ENCODE measurements at regions not wholly inside any gene's neighbourhood (a gene's known extent, or its start where the extent isn't known, plus 50 kb on each side); places are given as distances from the start of the nearest gene placed in this dataset.
A peak's percentile ranks its signal among the peaks of the same experiment; 100 is the strongest.

- no peak for ATAC-seq
- DNase-seq: no peak
- no peak for TF ChIP-seq CTCF (IDR thresholded peaks at IDR 0.05)
- Histone ChIP-seq H3K27me3 (no peaks in the 10 kb centered on the region), H3K9me3 (peaks cover 0 to 18% (median 0%) of the 10 kb centered on the region in 11 donors), H3K4me3 (no peak overlapping the region), H3K4me1 (peaks cover 0 to 10% (median 0%) of the 10 kb centered on the region in 9 donors), H3K36me3 (no peaks in the 10 kb centered on the region), H3K27ac (no peak overlapping the region)
- WGBS, 2 donors: 96 to 98% methylated on average over 2 of the region's 2 CpGs
- intact Hi-C loops (cut with DNase I): no loop called here
Measured at GRCh38 chr11:110974731-110975130, 262.5 kb upstream of the ARHGAP20 start.

GRCh38 chr11:110973401-110973980 is 261.3 kb upstream of the ARHGAP20 start:
- intact Hi-C loops (cut with DNase I): no loop called here
- Histone ChIP-seq H3K36me3 (no peaks in the 10 kb centered on the region), H3K27ac (no peak overlapping the region), H3K27me3 (no peaks in the 10 kb centered on the region), H3K4me3 (no peak overlapping the region), H3K9me3 (peaks cover 0 to 6% (median 0%) of the 10 kb centered on the region in 11 donors), H3K4me1 (peaks cover 0 to 10% (median 0%) of the 10 kb centered on the region in 9 donors)
- 46 to 48% methylated on average over 2 of the region's 2 CpGs for WGBS, 2 donors
- DNase-seq (no peak), ATAC-seq (no peak)
- TF ChIP-seq CTCF (IDR thresholded peaks at IDR 0.05): no peak

- Histone ChIP-seq H3K36me3 (no peaks in the 10 kb centered on the region), H3K9me3 (no peaks in the 10 kb centered on the region), H3K27ac (no peak overlapping the region), H3K4me1 (peaks cover 0 to 10% (median 0%) of the 10 kb centered on the region in 9 donors), H3K4me3 (no peak overlapping the region), H3K27me3 (no peaks in the 10 kb centered on the region)
- intact Hi-C loops (cut with DNase I): no loop called here
- ATAC-seq (peak in 2 of 8 donors; percentile 28 to 82), DNase-seq (no peak)
- 64 to 70% methylated on average over 3 of the region's 3 CpGs for WGBS, 2 donors
- TF ChIP-seq CTCF (IDR thresholded peaks at IDR 0.05): no peak
Measured at GRCh38 chr11:110972640-110973039, 260.4 kb upstream of the ARHGAP20 start.

GRCh38 chr11:110972106-110972505 is 259.9 kb upstream of the ARHGAP20 start:
- TF ChIP-seq CTCF (IDR thresholded peaks at IDR 0.05): no peak
- Histone ChIP-seq H3K27me3 (no peaks in the 10 kb centered on the region), H3K27ac (no peak overlapping the region), H3K4me1 (peaks cover 0 to 10% (median 0%) of the 10 kb centered on the region in 9 donors), H3K9me3 (no peaks in the 10 kb centered on the region), H3K36me3 (no peaks in the 10 kb centered on the region), H3K4me3 (no peak overlapping the region)
- DNase-seq: no peak
- 63 to 69% methylated on average over 1 of the region's 1 CpG for WGBS, 2 donors
- intact Hi-C loops (cut with DNase I): no loop called here
- no peak for ATAC-seq
